LNCaP clone FGC (cell line): ENCODE measurements at regions not wholly inside any gene's neighbourhood (a gene's known extent, or its start where the extent isn't known, plus 50 kb on each side); places are given as distances from the start of the nearest gene placed in this dataset.

Experiments used
- DNase-seq: peaks from one replicate; pipeline ENCODE4 v3.0.0-alpha.2; 2011; ENCODE audit warnings: low read depth
- H3K4me3 ChIP-seq: 2 replicates; pipeline ENCODE4 v1.5.1; 2011; ENCODE audit warnings: mild to moderate bottlenecking, low read depth, low read length, control low read depth
- TF ChIP-seq, protein P1 (sequence below): IDR thresholded peaks from 2 replicates; pipeline ENCODE4 v1.5.1; 2012; ENCODE audit warnings: mild to moderate bottlenecking; ENCODE audit not compliant: control insufficient read depth, insufficient read depth; ENCODE audit errors: extremely low read depth

DNA sequence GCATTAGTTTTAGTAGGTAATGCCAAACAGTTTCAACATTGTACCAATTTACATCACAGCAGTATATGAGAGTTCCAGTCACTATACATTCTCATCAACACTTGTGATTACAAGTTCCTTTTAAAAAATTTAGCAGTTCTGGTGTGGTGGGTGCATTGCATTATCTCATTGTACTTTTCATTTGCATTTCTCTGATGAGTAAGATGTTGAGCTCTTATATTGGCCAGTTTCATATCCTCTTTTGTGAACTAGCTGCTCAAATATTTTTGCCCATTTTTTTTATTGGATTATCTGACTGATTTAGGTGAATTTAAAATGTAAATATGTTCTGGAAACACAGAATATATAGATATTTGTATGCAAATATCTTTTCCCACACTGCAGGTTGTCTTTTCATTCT is 160.9 kb upstream of the NR3C1 start:
- no peak for DNase-seq
- H3K4me3 ChIP-seq: no peak overlapping the region
- TF ChIP-seq, protein P1, sequence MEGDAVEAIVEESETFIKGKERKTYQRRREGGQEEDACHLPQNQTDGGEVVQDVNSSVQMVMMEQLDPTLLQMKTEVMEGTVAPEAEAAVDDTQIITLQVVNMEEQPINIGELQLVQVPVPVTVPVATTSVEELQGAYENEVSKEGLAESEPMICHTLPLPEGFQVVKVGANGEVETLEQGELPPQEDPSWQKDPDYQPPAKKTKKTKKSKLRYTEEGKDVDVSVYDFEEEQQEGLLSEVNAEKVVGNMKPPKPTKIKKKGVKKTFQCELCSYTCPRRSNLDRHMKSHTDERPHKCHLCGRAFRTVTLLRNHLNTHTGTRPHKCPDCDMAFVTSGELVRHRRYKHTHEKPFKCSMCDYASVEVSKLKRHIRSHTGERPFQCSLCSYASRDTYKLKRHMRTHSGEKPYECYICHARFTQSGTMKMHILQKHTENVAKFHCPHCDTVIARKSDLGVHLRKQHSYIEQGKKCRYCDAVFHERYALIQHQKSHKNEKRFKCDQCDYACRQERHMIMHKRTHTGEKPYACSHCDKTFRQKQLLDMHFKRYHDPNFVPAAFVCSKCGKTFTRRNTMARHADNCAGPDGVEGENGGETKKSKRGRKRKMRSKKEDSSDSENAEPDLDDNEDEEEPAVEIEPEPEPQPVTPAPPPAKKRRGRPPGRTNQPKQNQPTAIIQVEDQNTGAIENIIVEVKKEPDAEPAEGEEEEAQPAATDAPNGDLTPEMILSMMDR: no peak

DNA sequence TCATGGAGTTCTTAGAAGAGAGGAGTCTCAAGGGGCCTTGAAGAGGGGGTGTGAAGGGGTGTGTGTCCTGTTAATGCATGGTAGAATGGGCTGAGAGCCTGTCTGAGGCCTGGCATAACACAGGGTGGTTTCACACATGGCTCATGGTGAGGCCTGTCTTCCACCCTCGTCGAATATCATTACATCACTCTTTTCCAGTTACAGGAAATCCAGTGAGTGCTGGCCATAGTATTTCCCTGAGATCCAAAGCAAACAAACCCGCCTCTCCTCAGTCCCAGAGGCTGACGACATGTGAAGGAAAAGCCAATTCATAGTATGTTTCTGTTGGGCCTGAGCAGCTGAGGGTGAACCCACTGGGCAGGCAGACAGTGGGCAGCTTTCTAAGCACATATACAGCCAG is 159.4 kb upstream of the NR3C1 start:
- peak; percentile 36 for DNase-seq
- H3K4me3 ChIP-seq: no peak overlapping the region
- TF ChIP-seq, protein P1: no peak

DNA sequence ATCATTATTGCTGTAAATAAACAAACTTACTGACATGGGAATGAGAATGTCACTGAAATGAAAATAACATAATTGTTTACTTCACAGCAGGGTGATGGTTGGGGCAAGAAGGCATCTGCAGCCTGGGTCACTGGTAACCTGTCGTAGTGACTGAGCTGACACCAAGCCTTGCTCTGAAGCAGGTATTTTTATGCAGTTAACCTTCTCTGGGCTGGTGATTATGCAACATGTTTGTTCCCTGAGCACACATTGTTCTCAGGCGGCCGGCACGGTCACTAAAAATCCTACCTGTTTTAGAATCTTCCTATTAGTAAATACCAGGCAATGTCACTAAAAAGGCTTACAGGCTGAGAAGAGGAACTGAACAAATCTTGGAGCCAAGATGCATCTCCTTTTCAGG is 157.7 kb upstream of the NR3C1 start:
- TF ChIP-seq, protein P1: no peak
- DNase-seq: peak; percentile 79
- no peak overlapping the region for H3K4me3 ChIP-seq

DNA sequence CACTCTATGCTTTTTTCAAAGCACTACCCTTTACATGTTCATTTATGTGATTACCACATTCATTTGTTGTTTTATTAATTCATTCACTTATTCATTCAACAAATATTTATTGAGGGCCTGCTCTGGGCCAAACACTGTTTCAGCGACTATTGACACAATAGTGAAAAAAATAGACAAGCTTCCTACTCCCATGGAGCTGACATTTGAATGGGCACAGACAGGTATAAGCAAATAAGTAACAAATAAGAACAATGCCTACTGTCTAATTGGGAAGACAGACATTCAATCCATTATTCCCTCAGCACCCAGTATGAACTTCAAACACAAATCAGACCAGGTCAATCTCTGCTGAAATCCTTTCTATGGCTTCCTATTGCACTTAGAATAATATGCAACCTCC is 156.9 kb upstream of the NR3C1 start:
- DNase-seq: peak; percentile 56

DNA sequence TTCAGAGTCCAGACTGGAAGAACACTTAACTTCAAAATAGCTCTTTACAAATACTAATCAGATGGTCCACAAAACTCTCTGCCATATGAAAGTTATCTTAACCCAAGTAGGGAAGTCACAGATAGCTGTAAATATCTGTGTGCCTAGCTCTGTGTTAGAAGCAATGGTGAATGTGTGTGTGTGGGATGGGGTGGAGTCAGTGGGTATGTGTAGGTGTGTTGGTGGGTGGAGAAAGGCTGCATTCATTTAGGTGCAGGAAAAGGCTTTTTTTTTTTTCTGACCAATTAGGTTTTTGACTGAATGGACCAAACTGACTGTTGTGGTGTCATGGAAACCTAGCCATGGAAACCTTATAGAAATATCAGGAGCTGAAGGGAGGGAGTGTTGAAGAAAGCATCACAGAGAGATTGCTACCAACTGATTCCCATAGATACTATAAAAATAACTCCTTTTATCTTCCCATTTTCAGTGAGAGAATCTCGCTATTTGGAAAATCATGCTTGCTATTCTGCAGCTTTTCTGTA is 156.2 kb upstream of the NR3C1 start:
- no peak overlapping the region for H3K4me3 ChIP-seq
- no peak for DNase-seq
- TF ChIP-seq, protein P1: no peak

More for the DNA sequence above, 156.9 kb upstream of the NR3C1 start:
- TF ChIP-seq, protein P1: no peak
- H3K4me3 ChIP-seq: no peak overlapping the region

DNA sequence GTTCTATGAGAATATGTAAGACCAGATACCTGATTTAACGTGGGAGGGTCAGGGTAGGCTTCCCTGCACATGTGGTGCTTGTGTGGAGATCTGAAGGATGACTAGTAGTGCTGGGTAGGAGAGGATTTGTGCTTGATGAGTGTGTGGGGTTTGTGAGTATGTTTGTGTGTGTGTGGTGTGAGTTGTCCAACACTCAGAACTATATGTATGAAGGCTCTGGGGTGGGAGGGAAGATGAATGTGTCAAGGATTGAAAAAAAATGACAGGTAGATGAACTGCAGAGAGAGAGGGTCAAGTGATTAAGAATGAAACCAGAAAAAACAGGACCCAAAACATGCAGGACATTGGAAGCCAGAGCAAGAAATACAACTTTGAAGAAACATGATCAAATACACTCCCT is 154.6 kb upstream of the NR3C1 start:
- TF ChIP-seq, protein P1: no peak
- DNase-seq: no peak
- H3K4me3 ChIP-seq: no peak overlapping the region
